PC-9 (cell line): ENCODE measurements at regions not wholly inside any gene's neighbourhood (a gene's known extent, or its start where the extent isn't known, plus 50 kb on each side); places are given as distances from the start of the nearest gene placed in this dataset.

ENCODE experiments used
- BruUV-seq: library from RNA; stranded (reverse); fragments of 400-500 nt; replicated peaks from 2 replicates; lab custom pipeline; 2021; lab: Mats Ljungman, UMichigan
- CTCF ChIA-PET: fragments of 300-600 bp; sonication (Branson Sonifier 250); formaldehyde crosslinking; loops from one replicate; lab custom pipeline; 2022; ENCODE audit warnings: antibody characterized with exemption; lab: Charles Lee
- POLR2A ChIA-PET: fragments of 300-600 bp; sonication (Branson Sonifier 250); formaldehyde crosslinking; loops from one replicate; lab custom pipeline; 2022; ENCODE audit warnings: antibody characterized with exemption; ENCODE audit not compliant: unreplicated experiment; lab: Charles Lee
- DNase-seq, 2 experiments: peaks; one replicate each; pipeline versions ENCODE4 v3.0.0 to v3.0.0-alpha.2; 2015 to 2022; ENCODE audit warnings: mixed read lengths in 1 of 2
- H2AFZ ChIP-seq: fragments of 200-600 bp; sonication (generic); 2 replicates; pipeline ENCODE4 v1.8.1; 2017; ENCODE audit warnings: antibody characterized with exemption
- H3F3A ChIP-seq: fragments of 200-600 bp; sonication (generic); 2 replicates; pipeline ENCODE4 v1.8.1; 2017; ENCODE audit warnings: antibody characterized with exemption, mild to moderate bottlenecking, low read depth; ENCODE audit not compliant: insufficient read depth
- H3K27ac ChIP-seq: fragments of 200-600 bp; sonication (generic); 2 replicates; pipeline ENCODE4 v1.6.1; 2016; ENCODE audit warnings: mixed run types
- H3K27me3 ChIP-seq: fragments of 200-600 bp; sonication (generic); 2 replicates; pipeline ENCODE4 v1.6.1; 2016; ENCODE audit warnings: low read depth, mixed run types; ENCODE audit not compliant: insufficient read depth
- H3K36me3 ChIP-seq: fragments of 200-600 bp; sonication (generic); 2 replicates; pipeline ENCODE4 v1.6.1; 2016; ENCODE audit warnings: low read depth, mixed run types
- H3K4me1 ChIP-seq: fragments of 200-600 bp; sonication (generic); replicated peaks from 2 replicates; pipeline ENCODE4 v1.6.1; 2016; ENCODE audit warnings: mixed run types; ENCODE audit not compliant: insufficient read depth
- H3K4me2 ChIP-seq: fragments of 200-600 bp; sonication (generic); 2 replicates; pipeline ENCODE4 v1.6.1; 2017; ENCODE audit warnings: mixed run types
- H3K4me3 ChIP-seq: fragments of 200-600 bp; sonication (generic); 2 replicates; pipeline ENCODE4 v1.6.1; 2016; ENCODE audit warnings: mixed run types
- H3K79me2 ChIP-seq: fragments of 200-600 bp; sonication (generic); 2 replicates; pipeline ENCODE4 v1.6.1; 2017; ENCODE audit warnings: low read depth, mixed run types
- H3K9me2 ChIP-seq: fragments of 200-600 bp; sonication (generic); 2 replicates; pipeline ENCODE4 v1.8.1; 2017; ENCODE audit warnings: mild to moderate bottlenecking; ENCODE audit not compliant: insufficient read depth
- H3K9me3 ChIP-seq: fragments of 200-600 bp; sonication (generic); 2 replicates; pipeline ENCODE4 v1.8.1; 2016; ENCODE audit warnings: low read depth; ENCODE audit not compliant: insufficient read depth
- H4K20me1 ChIP-seq: fragments of 200-600 bp; sonication (generic); 2 replicates; pipeline ENCODE4 v1.8.1; 2017; ENCODE audit not compliant: insufficient read depth
- EZH2 ChIP-seq: fragments of 200-600 bp; sonication (generic); IDR thresholded peaks from 2 replicates; pipeline ENCODE4 v1.8.0; 2017; ENCODE audit warnings: antibody characterized with exemption, low read depth
- intact Hi-C: fragments of 100-400 bp; cut with micrococcal nuclease; formaldehyde crosslinking; loops from one replicate; pipeline ENCODE4 v1.10.0; 2022; ENCODE audit not compliant: unreplicated experiment
- TF ChIP-seq, protein P1 (sequence below): fragments of 200-600 bp; sonication (generic); conservative IDR thresholded peaks from 2 replicates; pipeline ENCODE4 v1.6.1; 2017; ENCODE audit warnings: mixed run types, antibody characterized with exemption, mild to moderate bottlenecking, moderate library complexity

DNA sequence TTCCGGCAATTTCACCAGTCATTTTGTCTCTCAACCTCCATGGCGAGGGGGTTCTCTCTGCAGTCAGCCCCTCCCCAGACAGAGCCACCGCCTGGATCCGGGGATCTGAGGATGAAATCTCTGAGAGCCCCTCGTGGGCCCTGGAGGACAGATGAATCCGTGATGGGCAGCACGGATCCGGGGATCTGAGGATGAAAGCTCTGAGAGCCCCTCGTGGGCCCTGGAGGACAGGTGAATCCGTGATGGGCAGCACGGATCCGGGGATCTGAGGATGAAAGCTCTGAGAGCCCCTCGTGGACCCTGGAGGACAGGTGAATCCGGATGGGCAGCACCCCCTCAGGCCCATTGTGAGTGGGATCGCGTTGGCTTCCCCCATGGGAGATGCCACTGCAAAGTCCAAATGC, 106.5 kb downstream of the DACT2 start:
- Histone ChIP-seq H3K9me2 (no peaks in the 10 kb centered on the region), H3K36me3 (no peaks in the 10 kb centered on the region), H2AFZ (no peak overlapping the region), H3K4me1 (no peaks in the 10 kb centered on the region), H4K20me1 (no peaks in the 10 kb centered on the region), H3K9me3 (no peaks in the 10 kb centered on the region), H3K27ac (no peak overlapping the region), H3K4me3 (no peak overlapping the region), H3K27me3 (peaks cover 94% of the 10 kb centered on the region), H3F3A (no peaks in the 10 kb centered on the region), H3K4me2 (no peak overlapping the region), H3K79me2 (no peaks in the 10 kb centered on the region)
- intact Hi-C loops: no loop called here
- BruUV-seq: no TSS peak
- no peak for TF ChIP-seq EZH2
- TF ChIP-seq, protein P1, sequence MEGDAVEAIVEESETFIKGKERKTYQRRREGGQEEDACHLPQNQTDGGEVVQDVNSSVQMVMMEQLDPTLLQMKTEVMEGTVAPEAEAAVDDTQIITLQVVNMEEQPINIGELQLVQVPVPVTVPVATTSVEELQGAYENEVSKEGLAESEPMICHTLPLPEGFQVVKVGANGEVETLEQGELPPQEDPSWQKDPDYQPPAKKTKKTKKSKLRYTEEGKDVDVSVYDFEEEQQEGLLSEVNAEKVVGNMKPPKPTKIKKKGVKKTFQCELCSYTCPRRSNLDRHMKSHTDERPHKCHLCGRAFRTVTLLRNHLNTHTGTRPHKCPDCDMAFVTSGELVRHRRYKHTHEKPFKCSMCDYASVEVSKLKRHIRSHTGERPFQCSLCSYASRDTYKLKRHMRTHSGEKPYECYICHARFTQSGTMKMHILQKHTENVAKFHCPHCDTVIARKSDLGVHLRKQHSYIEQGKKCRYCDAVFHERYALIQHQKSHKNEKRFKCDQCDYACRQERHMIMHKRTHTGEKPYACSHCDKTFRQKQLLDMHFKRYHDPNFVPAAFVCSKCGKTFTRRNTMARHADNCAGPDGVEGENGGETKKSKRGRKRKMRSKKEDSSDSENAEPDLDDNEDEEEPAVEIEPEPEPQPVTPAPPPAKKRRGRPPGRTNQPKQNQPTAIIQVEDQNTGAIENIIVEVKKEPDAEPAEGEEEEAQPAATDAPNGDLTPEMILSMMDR: no peak
- ChIA-PET CTCF (no interaction called here), POLR2A (no interaction called here)
- DNase-seq: no peak

GRCh38 chr6:168212362-168212761, 107.2 kb downstream of the DACT2 start:
- ChIA-PET CTCF (no interaction called here), POLR2A (no interaction called here)
- Histone ChIP-seq H2AFZ (no peak overlapping the region), H3K79me2 (no peaks in the 10 kb centered on the region), H3K9me3 (no peaks in the 10 kb centered on the region), H3K4me1 (no peaks in the 10 kb centered on the region), H3K36me3 (no peaks in the 10 kb centered on the region), H4K20me1 (no peaks in the 10 kb centered on the region), H3K27ac (no peak overlapping the region), H3K4me3 (no peak overlapping the region), H3K27me3 (peaks cover 94% of the 10 kb centered on the region), H3K4me2 (no peak overlapping the region), H3F3A (no peaks in the 10 kb centered on the region), H3K9me2 (no peaks in the 10 kb centered on the region)
- TF ChIP-seq EZH2: no peak
- TF ChIP-seq, protein P1: no peak
- no peak for DNase-seq
- no TSS peak for BruUV-seq
- intact Hi-C loops: no loop called here

- no peak overlapping the region for H3K4me3 ChIP-seq
- H3K27ac ChIP-seq: no peak overlapping the region
- TF ChIP-seq, protein P1: no peak
- TF ChIP-seq EZH2: no peak
- H3K36me3 ChIP-seq: no peaks in the 10 kb centered on the region
- intact Hi-C loops: no loop called here
- H2AFZ ChIP-seq: no peak overlapping the region
- H3K9me3 ChIP-seq: no peaks in the 10 kb centered on the region
- H3K4me2 ChIP-seq: no peak overlapping the region
- H3K9me2 ChIP-seq: no peaks in the 10 kb centered on the region
- POLR2A ChIA-PET: no interaction called here
- no peak for DNase-seq
- H4K20me1 ChIP-seq: no peaks in the 10 kb centered on the region
- no peaks in the 10 kb centered on the region for H3K79me2 ChIP-seq
- CTCF ChIA-PET: no interaction called here
- BruUV-seq: no TSS peak
- peaks cover 94% of the 10 kb centered on the region for H3K27me3 ChIP-seq
- no peaks in the 10 kb centered on the region for H3K4me1 ChIP-seq
- H3F3A ChIP-seq: no peaks in the 10 kb centered on the region
These were observed 107.9 kb downstream of the DACT2 start for GRCh38 chr6:168211681-168212080.
